ENCODE measurements at regions not wholly inside any gene's neighbourhood (a gene's known extent, or its start where the extent isn't known, plus 50 kb on each side); places are given as distances from the start of the nearest gene placed in this dataset.

- TF ChIP-seq CTCF (tag by site-specific recombination; IDR thresholded peaks at IDR 0.05): no peak
- no peak for TF ChIP-seq ZNF530 (tag by site-specific recombination; IDR thresholded peaks at IDR 0.05; ENCODE audit: low read depth)
- no peak for TF ChIP-seq ZNF398 (tag by site-specific recombination; IDR thresholded peaks at IDR 0.05)
- TF ChIP-seq ZFHX2 (tag by site-specific recombination; conservative IDR thresholded peaks at IDR 0.05): no peak
- TF ChIP-seq ZBTB49 (tag by site-specific recombination; IDR thresholded peaks at IDR 0.05; ENCODE audit: low read depth): no peak
Observed at GRCh38 chr2:52017646-52018235, 985.8 kb upstream of the NRXN1 start.
